GM19395 (cell line): ENCODE measurements at regions not wholly inside any gene's neighbourhood (a gene's known extent, or its start where the extent isn't known, plus 50 kb on each side); places are given as distances from the start of the nearest gene placed in this dataset.

Source experiments
- ATAC-seq: cut with Tn5 transposase; IDR thresholded peaks from one replicate; pipeline ENCODE4 v1.9.1; 2021; ENCODE audit warnings: mild to moderate bottlenecking, moderate library complexity; ENCODE audit not compliant: unreplicated experiment

DNA sequence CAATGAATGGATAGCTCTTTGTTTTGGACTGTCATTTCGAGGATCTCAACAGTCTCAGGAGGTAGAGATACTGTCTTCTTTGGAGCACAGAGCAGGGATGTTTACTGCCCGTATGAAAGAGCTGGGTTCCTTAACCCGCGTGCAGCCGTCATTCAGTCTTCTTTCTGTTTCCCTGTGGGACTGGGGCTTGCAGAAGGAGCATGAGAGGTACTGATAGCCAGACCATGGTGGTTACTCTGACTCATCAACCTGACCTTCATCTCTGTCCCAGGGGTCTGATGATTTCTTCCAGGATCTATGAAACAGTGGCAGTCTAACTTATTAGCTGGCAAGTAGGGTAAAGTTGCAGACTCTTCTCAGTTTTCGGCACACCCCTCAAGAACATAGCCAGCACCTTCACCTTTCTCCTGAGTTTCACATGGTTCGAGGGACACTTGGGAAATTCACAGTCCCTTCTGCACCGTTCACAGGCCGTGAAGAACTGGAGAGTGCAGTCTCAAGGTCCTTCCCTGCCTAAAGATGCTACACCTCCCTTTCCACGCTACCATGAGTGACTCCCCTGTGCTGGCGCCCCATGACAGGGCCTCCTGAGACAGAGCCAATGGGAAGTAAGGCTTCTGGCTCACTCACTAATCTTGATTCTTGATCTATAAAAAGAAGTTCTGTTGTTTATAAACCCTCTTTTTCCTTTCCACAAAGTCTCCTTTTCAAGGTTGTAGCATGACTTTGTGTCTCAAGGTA lies 226.2 kb downstream of the MC4R start:
- ATAC-seq, result peak; percentile 70

GRCh38 chr18:60145776-60146175 lies 226.8 kb downstream of the MC4R start:
- ATAC-seq, result peak; percentile 19

- ATAC-seq, result no peak
Measured at GRCh38 chr18:60134806-60135205, 235.0 kb downstream of the PMAIP1 start.

- ATAC-seq, result no peak
Measured at GRCh38 chr18:60130284-60130683, 230.5 kb downstream of the PMAIP1 start.

- no peak for ATAC-seq
Measured at GRCh38 chr18:60123031-60123430, 223.2 kb downstream of the PMAIP1 start.

GRCh38 chr18:60122339-60122738 lies 222.5 kb downstream of the PMAIP1 start:
- no peak for ATAC-seq

DNA sequence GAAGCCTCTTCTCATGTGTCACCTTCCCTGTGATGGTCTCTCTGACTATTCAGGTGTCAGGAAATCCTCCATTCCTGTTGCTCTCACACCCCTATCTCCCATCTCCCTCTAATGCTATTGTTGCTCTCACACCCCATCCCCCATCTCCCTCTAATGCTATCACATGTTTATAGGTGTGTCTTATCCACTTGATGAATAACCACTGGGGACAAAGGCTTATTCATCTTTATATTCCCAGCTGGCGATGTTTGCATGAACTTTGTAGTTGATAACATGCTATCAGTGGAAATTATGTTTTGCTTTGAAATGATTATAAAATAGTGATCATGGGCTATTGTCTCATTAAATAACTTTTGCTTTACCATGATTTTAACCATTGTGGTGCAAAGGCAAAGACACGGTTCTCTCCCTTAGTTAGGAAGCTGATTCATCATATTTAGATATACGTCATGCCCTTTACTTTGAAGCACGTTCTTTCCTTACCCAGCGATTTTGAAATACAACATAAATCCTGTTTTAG lies 220.5 kb downstream of the PMAIP1 start:
- no peak for ATAC-seq

DNA sequence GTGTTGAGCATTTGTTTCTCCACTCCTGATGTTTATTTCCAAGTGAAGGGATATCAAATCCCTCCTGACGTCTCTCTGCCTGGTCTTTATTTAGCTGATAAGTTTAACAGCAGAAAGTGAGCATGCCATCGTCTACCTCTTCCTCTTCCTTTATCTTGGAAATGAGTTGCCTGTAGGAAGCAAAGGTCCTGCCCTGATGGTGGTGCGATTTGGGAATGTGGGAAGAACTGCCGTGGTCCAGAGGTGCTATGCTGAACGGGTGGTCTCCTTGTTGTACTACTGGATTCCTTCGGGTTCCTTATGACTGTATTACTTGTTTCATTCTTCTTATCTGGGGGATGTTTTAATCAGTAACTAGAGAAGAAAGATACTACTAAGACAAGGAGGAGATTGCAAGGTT lies 217.5 kb downstream of the PMAIP1 start:
- no peak for ATAC-seq

DNA sequence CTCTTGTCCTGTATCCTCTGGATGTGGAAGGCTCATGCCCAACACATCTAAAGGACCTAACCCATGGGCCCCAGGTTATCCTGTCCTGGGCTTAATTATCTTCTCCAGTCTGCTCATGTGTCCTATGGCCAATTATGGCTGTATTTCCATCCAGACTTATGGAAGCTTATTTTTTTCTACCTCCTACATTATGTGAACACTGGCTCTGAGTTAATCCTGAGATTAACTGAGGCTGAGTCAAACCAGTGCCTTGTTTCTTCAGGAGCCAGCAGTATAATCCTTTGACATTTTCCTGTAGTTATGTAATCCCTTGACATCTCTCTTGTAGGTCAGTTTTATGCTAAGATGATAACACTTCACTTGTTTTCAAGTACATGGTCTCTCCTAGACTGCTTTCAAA lies 213.6 kb downstream of the PMAIP1 start:
- ATAC-seq, result no peak

DNA sequence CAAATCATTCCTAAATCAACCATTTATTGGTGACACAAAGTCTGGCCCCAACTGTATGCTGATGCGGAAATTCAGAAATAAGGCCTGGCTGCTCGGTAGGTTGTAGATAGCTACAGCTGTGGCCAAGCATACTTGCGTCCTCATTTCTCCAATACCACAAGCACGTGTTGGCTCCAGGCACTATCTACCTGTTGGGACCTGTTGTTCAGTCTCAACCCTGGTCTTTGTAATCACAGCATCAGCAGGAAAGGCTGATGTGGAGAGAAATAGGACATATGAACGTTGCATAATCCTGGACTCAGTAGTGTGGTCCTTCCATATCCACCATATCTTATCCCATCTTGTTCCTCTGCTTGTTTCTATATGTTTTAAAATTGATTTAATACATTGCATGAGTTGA lies 212.6 kb downstream of the PMAIP1 start:
- ATAC-seq, result no peak

DNA sequence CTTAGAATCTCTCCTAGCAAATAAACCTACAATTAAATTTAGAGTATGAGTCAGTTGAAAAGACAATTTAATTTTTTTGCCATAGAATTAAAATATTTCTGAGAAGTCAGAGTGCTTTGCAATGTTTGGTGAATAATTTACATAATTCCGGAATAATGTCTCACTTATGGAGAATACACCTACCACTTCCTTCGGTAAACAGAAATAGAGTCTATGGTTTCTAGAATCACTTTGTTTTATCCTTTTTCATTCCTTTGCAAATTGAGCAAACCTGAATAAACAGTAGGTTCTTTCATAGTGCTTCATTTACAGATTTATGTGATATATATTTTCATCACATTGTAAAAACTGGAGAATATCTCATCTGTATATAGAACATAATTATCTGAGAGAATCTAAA lies 211.7 kb downstream of the PMAIP1 start:
- no peak for ATAC-seq

DNA sequence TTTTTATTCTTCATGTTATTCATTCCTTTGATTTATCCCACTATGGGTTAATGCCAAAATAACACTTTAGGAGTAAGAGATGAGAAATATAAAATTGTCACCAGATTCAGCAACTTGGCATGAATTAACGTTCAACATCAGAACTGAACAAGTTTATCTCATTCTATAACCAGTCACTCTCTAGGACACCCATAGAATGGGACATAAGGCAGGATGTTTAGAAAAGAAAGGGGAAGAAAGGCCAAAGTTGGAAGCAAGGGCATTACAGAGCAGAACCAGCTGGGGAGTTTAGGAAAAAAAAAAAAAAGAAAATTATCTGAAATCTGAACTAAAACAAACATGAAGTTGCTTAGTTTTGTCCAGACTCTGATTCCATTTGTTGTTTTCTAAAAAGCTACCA lies 211.0 kb downstream of the PMAIP1 start:
- ATAC-seq, result no peak

- ATAC-seq, result no peak
Measured at GRCh38 chr18:60100778-60101177, 201.0 kb downstream of the PMAIP1 start.

- ATAC-seq, result no peak
Measured at GRCh38 chr18:60099709-60100108, 199.9 kb downstream of the PMAIP1 start.

DNA sequence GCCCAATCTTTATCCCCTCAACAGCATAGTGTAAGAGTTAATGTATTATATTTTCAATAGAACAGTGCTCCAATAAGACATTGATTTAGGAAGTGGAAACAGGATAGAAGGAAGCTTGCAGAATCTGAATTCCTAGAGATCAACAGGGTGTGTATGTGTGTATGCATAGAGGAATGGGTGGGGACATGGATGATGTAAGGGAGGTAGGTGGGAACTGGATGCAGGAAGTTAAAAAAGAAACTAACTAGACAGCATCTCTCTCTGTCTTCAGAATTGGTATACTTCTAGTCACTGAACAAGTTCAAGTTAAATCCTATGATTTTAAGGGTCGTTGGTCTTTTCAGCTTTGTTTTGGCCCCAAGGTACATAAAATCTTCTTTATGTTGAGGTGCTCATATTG lies 196.6 kb downstream of the PMAIP1 start:
- no peak for ATAC-seq

- ATAC-seq, result no peak
Measured at GRCh38 chr18:60092073-60092472, 192.3 kb downstream of the PMAIP1 start.

DNA sequence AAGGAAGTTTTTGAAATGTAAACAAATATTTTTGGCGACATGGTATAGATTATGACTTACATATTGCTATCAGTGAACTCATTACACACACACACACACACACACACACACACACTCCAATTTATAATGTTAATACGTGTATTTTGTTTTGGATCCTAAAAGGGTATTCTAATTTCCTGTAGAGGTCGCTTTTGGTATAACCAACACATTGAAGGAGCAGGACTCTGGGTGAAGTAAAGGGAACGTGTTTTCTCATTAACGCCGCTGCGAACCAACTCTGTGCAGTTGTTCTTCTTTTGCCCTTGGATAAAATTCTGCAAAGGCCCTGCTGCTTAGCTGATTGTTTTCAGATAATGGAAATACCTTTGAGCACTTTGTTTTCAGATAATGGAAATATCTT lies 190.4 kb downstream of the PMAIP1 start:
- peak; percentile 71 for ATAC-seq

DNA sequence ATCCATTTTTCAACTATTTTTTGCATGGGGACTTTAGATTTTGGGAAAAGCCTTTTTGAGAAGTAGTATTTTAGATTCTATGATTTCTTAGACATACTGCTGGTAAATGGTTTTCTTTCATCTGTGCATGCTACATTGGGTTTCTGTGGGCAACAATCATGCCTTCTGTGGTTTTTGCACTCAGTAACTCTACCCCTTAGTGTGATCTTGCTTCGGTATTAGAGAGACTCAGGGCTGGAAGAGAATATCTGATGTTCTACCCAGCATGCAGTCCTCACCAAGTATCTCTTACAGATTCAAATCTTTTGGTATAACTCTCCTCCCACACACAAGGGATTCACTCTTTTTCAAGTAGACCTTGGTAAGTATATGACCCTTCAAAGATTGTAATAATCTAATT lies 183.0 kb downstream of the PMAIP1 start:
- ATAC-seq, result peak; percentile 67

- ATAC-seq, result no peak
Measured at GRCh38 chr18:60082282-60082681, 182.5 kb downstream of the PMAIP1 start.

DNA sequence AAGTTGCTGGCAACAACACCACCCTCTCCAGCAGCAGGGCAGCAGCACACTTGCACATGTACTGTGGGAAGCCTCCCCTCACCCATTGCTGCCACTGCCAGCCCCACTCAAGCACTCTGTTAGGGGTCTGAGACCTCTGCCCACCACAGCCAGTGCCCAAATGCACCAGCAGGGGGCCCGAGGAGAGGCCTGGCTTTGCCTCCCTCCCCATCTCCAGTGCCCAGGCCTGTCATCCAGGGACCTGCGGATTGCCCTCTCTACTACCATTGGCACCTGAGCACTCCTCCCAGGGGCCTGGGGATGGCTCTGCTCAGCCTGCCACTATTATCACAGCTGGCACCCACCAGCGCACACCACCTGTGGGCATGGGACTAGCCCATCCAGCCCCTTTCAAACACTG lies 175.7 kb downstream of the PMAIP1 start:
- no peak for ATAC-seq

GRCh38 chr18:60070631-60071030 lies 170.8 kb downstream of the PMAIP1 start:
- ATAC-seq, result no peak

DNA sequence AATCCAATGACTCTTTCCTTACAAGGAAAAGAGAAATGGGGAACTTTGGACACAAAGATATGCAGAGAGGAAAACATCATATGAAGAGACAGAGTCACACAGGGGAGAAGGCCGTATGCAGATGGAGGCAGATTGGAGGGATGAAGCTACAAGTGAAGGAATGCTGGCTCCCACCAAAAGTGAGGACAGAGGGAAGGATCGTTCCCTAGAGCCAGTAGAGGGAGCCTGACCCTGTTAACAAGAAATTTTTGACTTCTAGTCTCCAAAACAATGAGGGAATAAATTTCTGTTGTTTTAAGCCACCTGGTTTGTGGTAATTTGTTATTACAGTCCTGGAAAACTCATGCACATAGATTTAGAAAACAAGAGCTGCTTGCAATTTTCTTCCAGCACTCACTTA lies 169.3 kb downstream of the PMAIP1 start:
- no peak for ATAC-seq
